HG03025 (cell line): ENCODE measurements at regions not wholly inside any gene's neighbourhood (a gene's known extent, or its start where the extent isn't known, plus 50 kb on each side); places are given as distances from the start of the nearest gene placed in this dataset.

Source experiments
- ATAC-seq: cut with Tn5 transposase; IDR thresholded peaks from one replicate; pipeline ENCODE4 v1.9.1; 2021; ENCODE audit warnings: mild to moderate bottlenecking, moderate library complexity; ENCODE audit not compliant: unreplicated experiment, low FRiP score

DNA sequence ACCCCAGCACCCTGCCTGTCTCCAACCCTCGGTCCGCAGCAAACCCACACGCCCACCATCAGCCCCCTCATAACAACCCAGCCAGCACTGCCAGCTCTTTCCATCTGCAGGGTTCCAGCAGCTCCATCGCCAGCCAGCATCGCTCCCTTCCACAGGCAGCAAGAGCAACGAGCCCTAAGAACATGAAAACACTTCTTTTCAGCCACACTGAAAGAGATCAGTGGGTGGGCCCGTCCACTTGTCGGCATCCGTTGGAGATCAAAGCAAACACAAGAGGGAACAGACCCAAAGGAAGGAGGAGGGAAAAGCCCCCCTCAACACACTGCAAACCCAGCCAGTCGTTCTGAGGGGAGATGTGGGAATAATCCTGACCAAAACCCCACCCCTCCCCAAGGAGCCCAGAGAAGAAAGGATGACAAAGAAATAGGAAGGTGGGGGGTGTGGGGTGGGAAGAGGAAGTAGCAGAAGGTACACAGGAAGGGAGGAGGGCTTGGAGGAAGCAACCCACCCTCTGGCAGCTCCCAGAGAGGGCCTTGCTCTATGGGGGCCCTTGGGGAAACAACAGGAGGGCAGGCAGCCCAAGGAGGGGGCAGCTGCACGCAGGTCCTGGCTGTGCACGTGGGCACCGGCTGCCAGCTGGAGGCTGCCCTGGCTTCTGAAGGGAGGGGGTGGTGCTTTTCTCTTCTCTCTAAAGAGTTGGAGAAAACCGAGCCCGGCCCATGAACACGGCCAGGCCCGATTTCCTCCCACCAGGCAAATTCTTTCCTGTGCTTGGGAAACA is 473.6 kb upstream of the PROK2 start:
- no peak for ATAC-seq

DNA sequence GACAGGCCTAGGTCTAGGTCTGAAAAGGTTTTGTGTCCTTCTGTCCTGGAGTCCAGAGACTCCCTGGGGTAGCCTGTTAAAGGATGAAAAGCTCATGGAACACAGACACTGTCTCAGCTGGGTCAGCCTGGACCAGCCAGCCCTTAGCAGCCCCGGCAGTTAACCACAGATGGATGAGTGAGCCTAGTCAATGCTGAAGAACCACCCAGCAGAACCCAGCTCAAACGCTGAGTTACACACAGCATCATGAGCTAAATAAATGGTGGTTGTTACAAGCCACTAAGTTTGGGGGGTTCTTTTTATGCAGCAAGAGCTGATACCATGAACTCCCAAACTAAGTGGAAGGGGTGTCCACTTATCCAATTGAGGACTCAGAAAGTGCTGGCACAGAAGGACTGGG is 472.8 kb upstream of the PROK2 start:
- ATAC-seq, result no peak

DNA sequence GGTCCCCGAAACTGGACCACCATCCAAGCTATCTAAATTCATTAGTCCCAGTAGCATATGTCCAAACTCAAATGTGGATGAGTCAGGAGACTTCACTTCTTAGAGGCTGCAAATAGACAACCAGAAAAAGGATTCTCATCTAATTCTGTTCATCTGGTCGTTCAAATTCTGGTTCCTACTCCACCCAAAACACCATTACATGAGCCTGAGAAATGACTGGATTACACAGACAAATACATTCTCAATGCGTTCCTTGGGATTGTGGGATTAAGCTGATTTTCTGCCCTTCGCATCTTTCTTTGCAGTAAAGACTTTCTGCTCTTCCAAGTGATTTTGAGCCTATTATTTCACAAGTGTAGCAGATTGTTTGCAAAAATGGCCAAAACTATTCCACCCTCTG is 472.3 kb upstream of the PROK2 start:
- no peak for ATAC-seq

DNA sequence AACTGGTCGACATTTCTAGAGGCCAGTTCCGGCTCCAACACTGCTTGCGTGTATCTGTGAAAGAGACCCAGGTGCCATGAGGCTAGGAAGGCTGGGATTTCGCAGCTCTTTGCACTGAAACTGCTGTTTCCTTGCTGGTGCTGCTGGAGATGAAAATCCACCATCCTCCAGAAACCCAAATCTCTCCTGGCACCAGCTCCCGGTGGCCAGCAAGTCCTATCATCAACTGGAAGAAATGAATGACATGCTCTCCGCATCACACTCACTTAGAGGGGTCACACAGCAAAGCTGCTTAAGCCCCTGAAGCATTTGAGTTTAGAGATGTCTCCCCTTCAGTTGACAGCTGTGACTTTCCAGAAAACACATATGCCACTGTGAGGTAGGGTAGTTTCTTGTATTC is 471.8 kb upstream of the PROK2 start:
- ATAC-seq, result no peak

DNA sequence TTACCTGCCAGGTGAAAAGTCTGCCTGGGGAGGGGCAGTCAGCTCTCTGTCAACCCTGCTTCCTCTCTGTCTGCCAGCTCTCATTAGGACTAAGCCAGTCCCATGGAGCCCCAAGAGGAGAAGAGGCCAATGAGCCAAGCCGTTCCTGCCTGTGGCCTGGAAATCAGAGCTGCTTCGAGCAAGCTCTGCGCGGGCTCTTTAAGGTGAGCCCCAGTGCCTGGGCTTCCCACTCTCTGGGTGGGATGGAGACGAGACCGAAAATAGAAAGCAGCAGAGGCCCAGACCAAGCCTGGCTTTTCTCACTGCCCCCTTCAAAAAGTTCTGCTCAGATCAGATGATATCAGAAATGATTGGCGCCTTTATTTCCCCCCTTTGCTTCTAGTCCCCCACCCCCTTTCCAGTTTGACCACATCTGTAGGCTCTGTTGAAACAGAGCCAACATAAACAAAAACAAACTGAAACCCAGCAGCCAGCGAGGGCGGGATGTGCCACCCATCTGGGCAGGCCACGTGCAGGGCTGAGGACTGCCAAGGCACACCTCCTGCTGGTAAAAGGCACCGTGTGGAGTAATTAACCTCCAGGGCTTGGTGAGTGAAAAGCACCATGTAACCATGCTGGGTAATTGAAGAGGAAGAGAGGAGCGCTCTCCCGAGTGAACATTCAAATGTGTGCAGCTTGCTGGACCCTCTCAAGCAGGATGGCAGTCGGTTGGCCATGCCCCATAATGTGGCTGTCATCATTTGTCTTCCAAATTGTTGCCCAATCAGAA is 471.0 kb upstream of the PROK2 start:
- ATAC-seq, result no peak

DNA sequence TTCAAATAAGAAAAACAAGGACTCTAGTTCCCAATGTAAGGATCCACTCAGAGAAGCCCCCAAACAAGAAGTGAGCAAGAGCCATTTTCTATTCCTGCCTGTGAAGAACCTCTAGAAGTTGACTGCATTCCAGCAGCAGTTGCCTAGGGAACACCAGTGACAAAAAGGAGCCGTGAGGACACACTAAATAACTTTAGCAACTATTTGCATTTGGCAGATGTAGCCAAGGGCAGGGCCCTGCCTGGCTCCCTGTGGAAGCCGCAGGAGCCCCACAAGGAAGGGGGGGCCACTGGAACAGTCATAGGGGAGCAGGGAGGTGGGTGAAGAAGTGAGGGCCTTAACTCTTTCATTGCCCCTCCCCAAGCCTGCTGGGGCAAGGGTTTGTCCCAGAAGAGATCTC is 470.2 kb upstream of the PROK2 start:
- ATAC-seq, result no peak

DNA sequence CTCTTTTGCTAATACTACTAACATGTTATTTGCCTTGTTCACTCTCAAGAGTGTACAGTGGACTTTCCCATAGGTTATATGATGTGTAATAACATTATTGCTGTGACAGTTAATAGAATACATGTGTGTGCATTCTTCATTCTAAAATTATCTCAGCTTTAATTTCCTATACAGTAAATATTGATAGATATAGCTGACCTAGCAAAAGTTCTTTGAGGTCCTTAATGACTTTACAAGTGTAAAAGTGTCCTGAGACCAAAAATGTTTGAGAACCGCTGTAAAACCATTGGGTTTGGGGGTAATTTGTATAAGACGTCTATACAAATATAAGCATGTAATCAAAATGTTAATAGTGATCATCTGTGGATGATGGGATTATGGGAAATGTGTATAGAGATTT is 469.5 kb upstream of the PROK2 start:
- no peak for ATAC-seq

DNA sequence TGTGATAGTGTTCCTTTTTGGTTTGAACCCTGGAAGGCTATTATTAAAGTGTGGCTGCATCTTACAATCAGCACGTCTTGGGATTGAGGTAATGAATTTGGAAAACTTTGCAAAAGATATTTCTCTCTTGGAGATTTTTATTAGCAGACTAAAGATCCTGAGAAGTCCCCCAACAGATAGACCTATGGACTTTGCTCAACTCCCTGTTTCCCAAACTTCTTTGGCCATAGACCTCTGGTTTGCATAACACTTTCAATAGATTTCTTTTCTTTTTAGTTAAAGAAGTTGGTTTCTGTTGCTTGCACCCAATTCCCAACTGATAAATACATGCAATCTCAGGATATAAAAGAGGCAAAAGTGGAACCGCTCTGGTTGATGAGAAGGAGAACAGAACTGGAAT is 465.8 kb upstream of the PROK2 start:
- no peak for ATAC-seq

DNA sequence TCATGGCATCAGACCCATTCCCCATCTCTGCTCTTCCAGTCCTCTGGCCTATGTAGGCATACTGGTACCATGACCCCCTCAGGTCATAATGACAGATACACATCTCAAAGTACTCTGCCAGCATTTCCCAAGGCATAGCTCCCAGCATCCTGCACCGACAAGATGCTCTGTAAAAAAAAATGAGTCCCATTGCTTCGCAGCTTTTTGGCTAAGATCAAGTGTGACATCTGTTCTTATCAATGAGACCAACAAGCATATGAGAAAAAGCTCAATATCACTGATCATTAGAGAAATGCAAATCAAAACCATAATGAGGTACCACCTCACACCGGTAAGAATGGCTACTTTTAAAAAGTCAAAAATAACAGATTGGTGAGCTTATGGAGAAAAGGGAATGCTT is 463.9 kb upstream of the PROK2 start:
- no peak for ATAC-seq

DNA sequence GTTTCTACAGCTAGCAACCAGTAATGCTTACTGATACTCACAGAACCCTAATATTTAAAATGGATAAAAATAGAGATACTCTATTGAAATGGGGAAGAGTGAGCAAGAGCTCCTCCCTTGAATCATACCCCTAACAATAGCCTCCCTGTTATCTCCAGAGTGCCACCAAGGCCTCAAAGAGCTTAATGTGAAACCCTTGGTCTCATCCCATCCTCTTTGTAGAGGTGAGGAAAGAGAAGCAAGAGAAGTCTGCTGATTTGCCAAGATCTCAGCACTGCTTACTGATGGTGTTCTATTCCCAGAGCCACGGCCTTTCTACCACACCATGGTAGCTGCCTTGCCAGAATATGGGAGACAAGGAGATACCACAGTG is 463.4 kb upstream of the PROK2 start:
- ATAC-seq, result no peak

DNA sequence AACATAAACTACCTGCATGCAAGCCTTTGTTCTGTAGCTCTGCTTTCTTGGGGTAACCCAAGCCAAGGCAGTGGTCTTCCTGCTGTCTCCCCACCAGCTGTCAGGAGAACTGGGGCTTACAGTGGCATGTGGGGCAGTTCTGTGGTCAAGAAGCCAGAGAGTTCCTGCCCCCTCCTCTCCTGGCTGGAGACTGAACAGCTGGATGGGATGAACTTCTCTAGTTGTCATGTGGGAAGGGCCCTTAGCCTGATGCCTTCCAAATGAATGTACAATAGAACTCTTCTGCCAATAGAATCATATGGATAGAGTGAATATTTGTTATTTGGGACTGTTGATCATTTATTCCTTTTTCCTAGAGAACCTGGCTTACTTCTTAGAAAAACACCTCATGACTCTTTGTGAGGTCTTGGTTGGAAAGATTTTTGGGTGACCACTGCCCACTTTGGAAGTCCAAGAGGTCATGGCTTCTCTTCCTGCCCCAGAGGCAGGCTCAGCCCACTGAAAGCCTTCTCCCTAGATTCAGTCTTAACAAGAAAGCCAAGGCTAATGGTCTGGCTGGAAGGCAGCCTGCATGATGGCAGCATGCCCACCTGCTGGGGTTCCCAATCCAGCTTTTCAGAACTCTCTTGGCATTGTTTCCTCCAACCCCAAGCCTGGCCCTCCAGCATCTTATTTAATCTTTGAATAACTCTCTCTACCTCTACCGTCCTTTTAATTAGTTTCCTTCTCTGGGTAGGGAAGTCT is 462.9 kb upstream of the PROK2 start:
- ATAC-seq, result no peak

DNA sequence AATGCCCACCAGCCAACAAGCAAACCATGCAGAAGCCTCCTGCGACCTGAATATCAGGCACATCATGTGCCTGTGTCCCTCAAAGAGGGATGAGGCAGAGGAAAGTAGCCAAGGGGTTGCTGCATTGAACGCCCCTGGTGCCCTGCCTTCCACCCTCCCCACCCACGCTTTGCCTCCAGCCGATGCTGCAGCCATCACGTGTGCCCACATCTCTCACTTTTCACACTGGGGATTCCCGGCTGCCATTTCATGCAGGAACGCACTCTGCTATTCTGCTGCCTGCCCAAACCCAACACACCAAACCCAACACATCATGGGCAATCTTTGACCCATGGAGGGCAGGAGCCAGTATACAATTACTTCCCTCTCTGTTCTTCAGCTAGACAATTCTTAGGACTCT is 462.2 kb upstream of the PROK2 start:
- ATAC-seq, result no peak

DNA sequence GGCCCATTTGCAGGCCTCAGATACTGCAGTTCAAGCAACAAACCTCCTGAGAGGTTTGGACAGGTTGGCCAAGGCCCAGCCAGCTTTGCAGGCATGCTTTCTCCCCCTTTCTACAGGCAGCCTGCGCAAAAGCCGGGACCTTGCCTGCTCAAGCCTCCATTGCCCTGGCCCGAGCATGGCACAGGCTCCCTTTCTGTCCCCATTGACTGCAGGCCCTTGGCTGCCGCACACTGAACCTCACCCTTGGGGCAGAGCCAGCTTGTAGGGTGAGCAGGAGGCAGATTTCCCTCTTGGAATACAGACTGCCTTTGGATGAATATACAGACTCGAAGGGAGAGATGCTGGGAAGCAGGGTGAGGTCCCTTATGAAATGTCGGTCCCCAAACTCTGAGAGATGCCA is 461.7 kb upstream of the PROK2 start:
- no peak for ATAC-seq

DNA sequence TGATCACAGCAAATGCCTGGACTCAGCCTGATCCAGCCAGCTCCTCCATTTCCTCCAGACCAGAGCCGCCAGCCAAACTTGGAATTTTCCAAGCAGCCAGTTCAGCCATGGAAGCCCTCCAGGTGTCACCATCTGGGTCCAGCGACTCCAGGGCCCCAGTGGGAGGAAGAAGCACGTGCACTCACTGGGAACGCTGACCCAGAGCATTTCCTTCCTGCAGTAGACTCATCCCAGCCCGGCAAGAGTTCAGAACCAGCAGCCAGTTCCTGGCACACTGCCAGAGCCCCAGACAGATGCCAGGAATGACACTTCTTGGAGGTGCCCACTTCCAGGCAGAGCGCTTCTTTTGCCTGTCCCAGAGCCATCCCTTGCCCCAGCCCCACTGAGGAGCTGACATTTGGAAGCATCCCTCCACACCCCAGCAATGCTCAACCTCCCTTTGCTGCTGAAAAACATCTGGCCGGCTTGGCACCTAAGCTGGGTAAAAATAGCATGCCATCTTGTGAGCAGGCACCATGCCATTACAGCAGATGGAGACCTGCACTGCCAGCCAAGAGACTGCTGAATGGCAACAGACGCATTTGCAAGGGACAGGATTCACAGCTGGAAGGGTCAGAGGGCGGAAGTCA is 460.3 kb upstream of the PROK2 start:
- ATAC-seq, result no peak

DNA sequence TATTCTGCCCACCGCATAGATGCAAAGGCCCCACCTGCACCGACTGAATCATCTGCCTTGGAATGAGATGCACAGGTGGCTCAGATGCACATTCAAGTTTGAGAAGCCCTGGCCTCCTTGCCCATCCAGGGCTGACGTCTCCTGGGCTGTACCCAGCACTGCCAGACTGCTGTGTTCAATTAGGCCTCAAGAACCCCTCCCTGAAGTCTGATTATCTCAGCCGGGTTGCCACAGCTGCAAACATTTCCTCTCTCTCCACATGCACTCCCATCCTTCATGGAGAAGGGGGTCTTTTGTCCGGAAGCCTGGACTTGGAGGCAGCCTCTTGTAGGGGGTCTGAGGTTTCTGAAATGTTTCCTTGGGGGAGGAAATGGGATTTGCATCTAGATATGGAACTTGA is 459.4 kb upstream of the PROK2 start:
- ATAC-seq, result no peak

DNA sequence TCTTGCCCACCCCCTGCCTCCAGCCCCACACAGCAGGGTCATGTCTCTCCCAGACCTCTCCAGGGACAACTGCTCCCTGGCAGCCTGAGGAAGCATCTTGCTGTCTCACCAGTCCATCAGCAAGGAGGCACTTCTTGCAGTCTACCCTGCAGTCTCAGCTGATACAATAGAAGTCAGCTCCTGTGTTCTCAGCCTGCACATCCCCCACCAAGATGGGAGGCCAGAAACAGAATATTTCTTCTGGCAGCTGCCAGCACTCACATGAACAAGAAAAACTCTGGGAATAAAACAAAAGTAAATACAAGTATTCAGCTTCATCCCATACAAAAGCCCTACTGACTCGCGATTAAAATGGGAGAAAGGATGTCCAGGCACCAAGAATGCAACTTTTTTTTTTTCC is 457.4 kb upstream of the PROK2 start:
- no peak for ATAC-seq

DNA sequence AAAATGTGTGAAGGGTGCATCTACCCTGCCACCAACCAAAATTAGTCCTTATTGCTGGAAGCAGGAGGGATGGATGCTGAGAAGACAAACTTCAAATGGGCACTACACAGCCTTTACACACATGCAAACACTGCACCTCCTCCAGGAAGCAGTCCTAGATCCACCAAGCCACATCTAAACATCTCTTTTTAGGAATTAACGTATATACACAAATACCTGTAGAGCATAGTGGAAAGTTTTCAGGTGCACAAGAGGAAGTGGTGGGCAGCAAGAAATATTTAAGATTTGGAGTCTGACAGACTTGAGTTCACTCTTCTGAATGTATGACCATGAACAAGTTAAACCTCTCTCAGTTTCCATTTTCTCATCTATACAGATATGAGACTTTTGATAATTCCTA is 456.6 kb upstream of the PROK2 start:
- no peak for ATAC-seq

DNA sequence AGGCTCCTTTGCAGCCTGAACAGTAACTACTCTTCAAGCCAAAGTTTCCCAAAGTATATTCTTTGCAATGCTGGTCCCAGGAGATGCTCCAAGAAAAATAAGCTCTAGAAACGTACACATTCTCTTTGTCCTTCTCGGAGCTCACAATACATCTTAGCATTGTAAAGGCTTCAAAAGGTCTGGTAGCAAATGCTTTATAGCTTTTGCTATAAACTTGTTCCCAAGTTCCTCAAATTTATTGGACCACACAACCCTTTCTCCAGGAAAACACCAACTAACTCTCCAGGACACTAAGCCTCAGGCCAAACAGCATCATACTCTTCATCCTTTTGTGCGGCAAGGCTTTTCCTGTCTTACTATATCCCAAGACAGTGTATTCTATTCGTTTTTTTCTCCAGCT is 455.6 kb upstream of the PROK2 start:
- no peak for ATAC-seq

DNA sequence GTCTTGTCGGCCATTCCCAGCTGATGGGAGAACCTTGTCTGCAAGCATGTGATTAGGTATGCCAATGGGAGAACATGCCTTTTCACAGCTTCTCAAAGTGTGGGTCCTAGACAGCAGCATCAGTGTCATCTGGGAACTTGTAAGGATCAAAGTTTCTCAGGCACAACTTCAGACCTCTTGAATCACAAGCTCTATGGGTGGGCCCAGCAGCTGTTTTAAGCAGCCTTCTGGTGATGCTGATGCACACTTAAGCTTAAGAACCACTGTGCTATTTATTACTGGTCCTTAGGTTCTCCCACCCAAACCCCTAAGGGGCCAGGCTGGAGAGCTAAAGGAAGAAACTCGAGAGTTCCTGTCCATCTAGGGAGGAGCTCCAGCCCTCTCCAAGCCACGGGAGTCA is 453.9 kb upstream of the PROK2 start:
- ATAC-seq, result no peak

DNA sequence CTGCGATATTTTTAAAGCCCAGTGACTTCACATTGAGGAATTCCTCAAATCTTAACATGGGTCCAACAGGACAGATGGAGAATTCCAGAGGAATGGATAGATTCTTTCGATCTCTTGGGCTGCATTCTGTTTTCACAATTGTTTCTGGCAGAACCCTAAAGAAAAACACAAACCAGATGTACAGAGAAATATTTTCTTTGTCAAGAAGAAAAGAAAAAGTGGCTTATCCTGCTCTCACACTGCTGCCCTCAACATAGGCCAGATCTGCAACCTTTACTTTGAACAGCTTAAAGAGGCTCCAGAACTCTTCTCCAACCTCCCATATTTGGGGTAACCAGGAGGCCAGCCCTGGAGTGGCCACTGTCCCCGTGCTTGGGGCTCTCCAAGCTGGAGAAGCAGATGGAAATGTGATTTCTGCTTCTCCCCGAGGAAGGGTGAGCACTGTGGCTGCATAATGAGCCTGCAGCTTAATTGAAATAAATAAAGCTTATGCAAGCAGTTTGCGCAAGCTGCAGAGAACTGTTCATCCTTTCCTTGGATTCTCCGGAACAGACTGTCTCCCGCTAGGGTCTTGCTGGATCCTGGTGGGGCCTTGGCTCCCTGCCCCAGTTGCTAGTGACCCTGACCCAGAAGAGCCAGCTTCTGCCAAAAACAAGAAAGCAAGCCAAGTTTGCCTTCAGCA is 453.2 kb upstream of the PROK2 start:
- no peak for ATAC-seq

DNA sequence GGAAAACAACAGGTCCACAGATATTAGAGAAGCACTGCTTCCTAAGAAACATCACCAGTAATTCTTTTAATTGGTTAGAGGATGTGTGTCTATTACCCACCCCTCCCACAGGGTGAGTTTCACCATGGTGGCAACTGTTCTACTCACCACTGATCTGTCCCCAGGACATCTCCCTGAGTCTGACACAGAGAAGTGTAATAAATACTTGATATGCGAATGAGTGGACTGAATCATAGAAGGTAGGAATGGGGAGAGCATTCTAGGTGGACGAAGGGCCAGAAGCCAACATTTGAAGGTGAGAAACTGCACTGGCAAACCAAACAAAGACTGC is 452.7 kb upstream of the PROK2 start:
- no peak for ATAC-seq
